Hepatocyte (in vitro differentiated cells): ENCODE measurements at regions not wholly inside any gene's neighbourhood (a gene's known extent, or its start where the extent isn't known, plus 50 kb on each side); places are given as distances from the start of the nearest gene placed in this dataset.

Experiments
- CTCF ChIP-seq: fragments of 200-600 bp; sonication (generic); IDR thresholded peaks from 2 replicates; pipeline ENCODE4 v1.5.1; 2016; ENCODE audit warnings: antibody characterized with exemption, mild to moderate bottlenecking; ENCODE audit not compliant: poor library complexity
- EZH2phosphoT487 ChIP-seq: fragments of 200-600 bp; sonication (generic); IDR thresholded peaks from one replicate; pipeline ENCODE4 v1.6.1; 2018; ENCODE audit warnings: antibody characterized with exemption, mild to moderate bottlenecking, low read depth, moderate library complexity; ENCODE audit not compliant: unreplicated experiment, severe bottlenecking

GRCh38 chr11:92357344-92357743, 132.7 kb downstream of the FAT3 start:
- TF ChIP-seq CTCF (no peak), EZH2phosphoT487 (no peak)
